ENCODE measurements at regions not wholly inside any gene's neighbourhood (a gene's known extent, or its start where the extent isn't known, plus 50 kb on each side); places are given as distances from the start of the nearest gene placed in this dataset.

DNA sequence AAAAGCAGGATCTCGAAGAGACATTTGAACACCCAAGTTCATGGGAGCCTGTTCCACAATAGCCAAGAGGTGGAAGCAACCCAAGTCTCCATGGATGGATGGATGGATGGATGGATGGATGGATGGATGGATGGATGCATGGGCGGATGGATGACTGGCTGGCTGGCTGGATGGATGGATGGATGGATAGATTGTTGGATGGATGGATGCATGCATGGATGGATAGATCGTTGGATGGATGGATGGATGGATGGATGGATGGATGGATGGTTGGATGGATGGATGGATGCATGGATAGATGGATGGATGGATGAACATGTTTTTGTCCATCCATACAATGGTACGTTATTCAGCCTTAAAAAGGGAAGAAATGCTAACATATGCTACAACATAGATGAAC lies 603.4 kb downstream of the BRD1 start:
- Histone ChIP-seq H3K4me1 (ENCODE audit: control insufficient read depth in 2 of 2, insufficient read depth in 2 of 2, low read length in 2 of 2) (no peaks in the 10 kb centered on the region), H3K27me3 (ENCODE audit: control insufficient read depth in 2 of 2, insufficient read depth in 2 of 2, low read length in 2 of 2) (no peaks in the 10 kb centered on the region), H3K4me3 (ENCODE audit: low read length in 2 of 2) (no peak overlapping the region), H3K27ac (ENCODE audit: low read depth in 2 of 2, low read length in 2 of 2) (no peak overlapping the region), H3K36me3 (ENCODE audit: control insufficient read depth in 2 of 2, insufficient read depth in 2 of 2, low read length in 2 of 2) (no peaks in the 10 kb centered on the region), H3K9ac (ENCODE audit: low read depth in 1 of 2, low read length in 2 of 2) (no peak overlapping the region), H3K9me3 (ENCODE audit: control insufficient read depth in 2 of 2, low read length in 2 of 2) (no peaks in the 10 kb centered on the region)

DNA sequence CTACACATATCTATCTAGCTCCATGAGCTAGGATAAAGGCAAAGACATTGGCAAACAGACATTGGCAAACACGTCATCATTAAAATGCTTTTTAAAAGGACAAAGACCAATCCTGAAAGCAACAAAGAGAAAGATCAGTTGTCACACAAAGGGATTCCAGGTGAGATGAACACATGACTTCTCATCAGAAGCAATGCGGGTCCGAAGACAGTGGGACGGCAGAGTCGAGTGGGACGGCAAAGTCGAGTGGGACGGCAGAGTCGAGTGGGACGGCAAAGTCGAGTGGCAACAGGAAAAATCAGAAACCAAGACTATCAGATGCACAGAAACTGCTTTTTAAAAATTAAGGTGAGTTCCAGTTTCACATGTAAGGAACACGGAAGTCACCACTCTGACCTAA lies 609.5 kb downstream of the BRD1 start:
- no peaks in the 10 kb centered on the region for H3K27me3 ChIP-seq (ENCODE audit: control insufficient read depth in 2 of 2, insufficient read depth in 2 of 2, low read length in 2 of 2)
- H3K9me3 ChIP-seq (ENCODE audit: control insufficient read depth in 2 of 2, low read length in 2 of 2): no peaks in the 10 kb centered on the region
- no peaks in the 10 kb centered on the region for H3K4me1 ChIP-seq (ENCODE audit: control insufficient read depth in 2 of 2, insufficient read depth in 2 of 2, low read length in 2 of 2)
- H3K4me3 ChIP-seq (ENCODE audit: low read length in 2 of 2): no peak overlapping the region
- no peak overlapping the region for H3K27ac ChIP-seq (ENCODE audit: low read depth in 2 of 2, low read length in 2 of 2)
- H3K36me3 ChIP-seq (ENCODE audit: control insufficient read depth in 2 of 2, insufficient read depth in 2 of 2, low read length in 2 of 2): no peaks in the 10 kb centered on the region
- H3K9ac ChIP-seq (ENCODE audit: low read depth in 1 of 2, low read length in 2 of 2): no peak overlapping the region

DNA sequence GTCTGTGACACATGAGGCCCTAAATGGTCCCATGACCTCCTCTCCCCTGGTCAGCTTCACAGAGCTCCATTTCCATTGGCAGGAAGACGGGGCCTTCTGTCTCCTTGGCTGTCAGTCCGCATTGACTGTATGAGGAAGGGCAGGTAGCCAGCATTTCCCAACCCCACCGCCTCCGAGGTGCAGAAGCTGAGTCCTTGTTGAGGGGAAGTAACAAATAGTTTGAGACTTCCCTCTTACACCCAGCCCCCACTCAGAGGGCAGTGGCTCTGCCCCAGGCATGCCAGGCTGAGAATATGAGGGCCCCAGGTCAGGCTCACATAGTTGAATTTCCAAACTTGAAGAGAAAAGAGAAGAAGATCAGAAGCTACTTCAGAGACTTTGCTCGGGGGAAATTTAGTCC lies 611.1 kb downstream of the BRD1 start:
- H3K4me1 ChIP-seq (ENCODE audit: control insufficient read depth in 2 of 2, insufficient read depth in 2 of 2, low read length in 2 of 2): no peaks in the 10 kb centered on the region
- H3K9me3 ChIP-seq (ENCODE audit: control insufficient read depth in 2 of 2, low read length in 2 of 2): no peaks in the 10 kb centered on the region
- H3K27me3 ChIP-seq (ENCODE audit: control insufficient read depth in 2 of 2, insufficient read depth in 2 of 2, low read length in 2 of 2): no peaks in the 10 kb centered on the region
- no peak overlapping the region for H3K9ac ChIP-seq (ENCODE audit: low read depth in 1 of 2, low read length in 2 of 2)
- H3K4me3 ChIP-seq (ENCODE audit: low read length in 2 of 2): no peak overlapping the region
- H3K36me3 ChIP-seq (ENCODE audit: control insufficient read depth in 2 of 2, insufficient read depth in 2 of 2, low read length in 2 of 2): no peaks in the 10 kb centered on the region
- H3K27ac ChIP-seq (ENCODE audit: low read depth in 2 of 2, low read length in 2 of 2): no peak overlapping the region

DNA sequence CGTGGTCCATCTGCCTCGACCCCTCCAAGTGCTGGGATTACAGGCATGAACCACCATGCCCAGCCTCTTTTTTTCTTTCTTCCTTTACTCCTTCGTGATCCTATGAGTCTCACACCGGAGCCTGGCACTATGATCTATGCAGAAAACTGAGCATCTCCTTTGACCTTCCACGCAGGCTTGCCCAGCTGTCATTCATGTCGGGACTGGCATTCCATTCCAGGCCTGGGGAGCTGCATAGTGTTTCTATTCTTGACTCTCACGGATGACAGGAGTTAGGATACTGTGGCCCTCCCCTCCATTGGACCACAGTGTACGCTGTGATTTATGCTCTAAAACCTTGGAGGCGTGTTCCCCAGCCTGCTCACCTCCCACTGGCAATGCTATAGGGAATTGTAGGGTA lies 611.8 kb downstream of the BRD1 start:
- H3K27me3 ChIP-seq (ENCODE audit: control insufficient read depth in 2 of 2, insufficient read depth in 2 of 2, low read length in 2 of 2): no peaks in the 10 kb centered on the region
- H3K4me3 ChIP-seq (ENCODE audit: low read length in 2 of 2): no peak overlapping the region
- no peak overlapping the region for H3K27ac ChIP-seq (ENCODE audit: low read depth in 2 of 2, low read length in 2 of 2)
- H3K9ac ChIP-seq (ENCODE audit: low read depth in 1 of 2, low read length in 2 of 2): no peak overlapping the region
- H3K36me3 ChIP-seq (ENCODE audit: control insufficient read depth in 2 of 2, insufficient read depth in 2 of 2, low read length in 2 of 2): no peaks in the 10 kb centered on the region
- H3K9me3 ChIP-seq (ENCODE audit: control insufficient read depth in 2 of 2, low read length in 2 of 2): no peaks in the 10 kb centered on the region
- H3K4me1 ChIP-seq (ENCODE audit: control insufficient read depth in 2 of 2, insufficient read depth in 2 of 2, low read length in 2 of 2): no peaks in the 10 kb centered on the region

DNA sequence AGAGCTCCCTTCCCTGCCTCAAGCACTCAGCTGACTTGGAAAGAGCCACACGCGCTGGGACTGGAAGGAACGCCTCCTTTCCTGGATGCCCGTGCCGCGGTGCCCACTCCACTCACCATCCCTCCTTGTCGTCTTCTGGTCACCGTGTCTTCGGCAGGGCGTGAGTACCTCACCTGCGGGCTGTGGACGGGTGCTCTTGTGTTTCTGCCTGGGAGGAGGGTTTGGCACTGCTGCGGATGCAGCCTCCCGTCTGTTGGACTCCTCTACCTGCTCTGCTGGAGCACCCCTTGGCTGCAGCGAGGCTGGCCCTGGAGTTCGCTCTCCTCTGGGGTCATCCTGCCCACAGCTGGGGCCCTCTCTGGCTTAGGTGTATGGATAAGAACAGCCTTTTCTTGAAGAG lies 612.7 kb downstream of the BRD1 start:
- Histone ChIP-seq H3K27ac (ENCODE audit: low read depth in 2 of 2, low read length in 2 of 2) (no peak overlapping the region), H3K36me3 (ENCODE audit: control insufficient read depth in 2 of 2, insufficient read depth in 2 of 2, low read length in 2 of 2) (no peaks in the 10 kb centered on the region)

DNA sequence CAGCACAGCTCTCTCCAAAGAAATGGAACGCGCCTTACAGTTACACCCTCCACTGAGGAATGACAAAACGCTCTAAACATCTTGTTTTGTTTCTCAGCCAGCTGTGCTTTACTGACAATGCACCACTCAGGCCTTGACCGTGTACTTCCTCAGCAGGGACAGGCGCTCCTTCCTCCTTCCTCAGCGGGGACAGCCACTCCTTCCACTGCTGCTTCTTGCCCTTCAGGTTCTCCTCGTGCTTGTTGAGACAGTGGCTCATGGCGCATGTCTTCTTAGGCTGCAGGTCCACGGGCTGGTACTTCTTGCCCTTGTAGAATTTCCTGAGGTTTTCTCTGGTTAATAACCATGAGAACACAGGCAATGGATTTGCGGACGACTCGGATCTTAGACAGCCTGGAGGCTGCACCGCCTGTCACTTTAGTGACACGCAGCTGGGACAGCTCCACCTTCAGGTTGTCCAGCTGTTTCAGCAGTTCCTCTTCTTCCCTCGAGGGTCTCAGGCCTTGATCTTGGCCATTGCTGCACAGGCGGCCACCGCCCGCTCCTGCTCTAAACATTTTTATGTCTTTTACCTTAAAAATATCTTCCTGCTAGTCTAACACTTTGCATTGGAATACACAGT lies 613.8 kb downstream of the BRD1 start:
- Histone ChIP-seq H3K9me3 (ENCODE audit: control insufficient read depth in 2 of 2, low read length in 2 of 2) (no peaks in the 10 kb centered on the region), H3K27ac (ENCODE audit: low read depth in 2 of 2, low read length in 2 of 2) (no peak overlapping the region), H3K4me1 (ENCODE audit: control insufficient read depth in 2 of 2, insufficient read depth in 2 of 2, low read length in 2 of 2) (no peaks in the 10 kb centered on the region), H3K4me3 (ENCODE audit: low read length in 2 of 2) (no peak overlapping the region), H3K36me3 (ENCODE audit: control insufficient read depth in 2 of 2, insufficient read depth in 2 of 2, low read length in 2 of 2) (no peaks in the 10 kb centered on the region), H3K27me3 (ENCODE audit: control insufficient read depth in 2 of 2, insufficient read depth in 2 of 2, low read length in 2 of 2) (no peaks in the 10 kb centered on the region), H3K9ac (ENCODE audit: low read depth in 1 of 2, low read length in 2 of 2) (no peak overlapping the region)

More for the DNA sequence above, 612.7 kb downstream of the BRD1 start:
- Histone ChIP-seq H3K27me3 (ENCODE audit: control insufficient read depth in 2 of 2, insufficient read depth in 2 of 2, low read length in 2 of 2) (no peaks in the 10 kb centered on the region), H3K9me3 (ENCODE audit: control insufficient read depth in 2 of 2, low read length in 2 of 2) (no peaks in the 10 kb centered on the region), H3K4me3 (ENCODE audit: low read length in 2 of 2) (no peak overlapping the region), H3K9ac (ENCODE audit: low read depth in 1 of 2, low read length in 2 of 2) (no peak overlapping the region), H3K4me1 (ENCODE audit: control insufficient read depth in 2 of 2, insufficient read depth in 2 of 2, low read length in 2 of 2) (no peaks in the 10 kb centered on the region)

DNA sequence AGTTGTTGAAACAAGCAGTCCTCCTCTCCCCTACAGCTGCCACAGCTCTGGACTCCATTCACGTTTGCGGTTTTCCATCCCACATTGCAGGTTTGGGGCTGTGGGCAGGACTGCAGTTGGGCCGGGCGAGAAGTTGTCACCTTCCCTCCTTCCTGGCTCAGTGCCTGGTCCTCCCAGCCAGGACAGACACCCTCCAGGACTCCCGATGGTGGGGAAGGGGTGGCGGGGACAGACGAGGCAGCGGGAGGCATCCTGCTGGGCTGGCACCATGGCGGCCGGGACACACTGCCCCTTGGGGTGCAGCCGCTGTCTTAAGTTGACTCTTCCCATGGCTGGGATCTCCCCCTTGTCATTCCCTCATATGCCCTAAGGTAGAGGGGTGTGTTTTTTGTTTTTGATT lies 615.2 kb downstream of the BRD1 start:
- Histone ChIP-seq H3K4me3 (ENCODE audit: low read length in 2 of 2) (no peak overlapping the region), H3K36me3 (ENCODE audit: control insufficient read depth in 2 of 2, insufficient read depth in 2 of 2, low read length in 2 of 2) (no peaks in the 10 kb centered on the region), H3K27me3 (ENCODE audit: control insufficient read depth in 2 of 2, insufficient read depth in 2 of 2, low read length in 2 of 2) (no peaks in the 10 kb centered on the region), H3K4me1 (ENCODE audit: control insufficient read depth in 2 of 2, insufficient read depth in 2 of 2, low read length in 2 of 2) (no peaks in the 10 kb centered on the region), H3K9ac (ENCODE audit: low read depth in 1 of 2, low read length in 2 of 2) (no peak overlapping the region), H3K9me3 (ENCODE audit: control insufficient read depth in 2 of 2, low read length in 2 of 2) (no peaks in the 10 kb centered on the region), H3K27ac (ENCODE audit: low read depth in 2 of 2, low read length in 2 of 2) (no peak overlapping the region)

DNA sequence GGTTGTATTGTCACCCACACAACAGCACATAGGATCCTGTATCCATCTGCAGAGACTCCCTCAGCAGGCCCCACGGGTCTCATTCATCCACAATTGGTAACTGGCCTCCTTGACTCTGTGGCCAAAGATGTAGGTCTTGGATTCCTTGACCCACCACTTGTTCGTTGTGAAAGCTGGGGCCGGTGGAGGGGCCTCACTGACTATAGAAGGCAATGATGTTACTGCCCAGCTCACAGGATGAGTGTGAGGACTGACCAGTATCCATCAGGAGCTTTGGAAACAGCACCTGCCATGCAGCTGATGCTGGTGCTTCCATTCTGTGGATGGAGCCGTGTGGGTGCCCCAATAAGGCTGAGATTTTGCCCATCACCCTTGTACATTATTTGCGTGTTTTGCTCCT lies 615.7 kb downstream of the BRD1 start:
- H3K9ac ChIP-seq (ENCODE audit: low read depth in 1 of 2, low read length in 2 of 2): no peak overlapping the region
- H3K9me3 ChIP-seq (ENCODE audit: control insufficient read depth in 2 of 2, low read length in 2 of 2): no peaks in the 10 kb centered on the region
- no peaks in the 10 kb centered on the region for H3K36me3 ChIP-seq (ENCODE audit: control insufficient read depth in 2 of 2, insufficient read depth in 2 of 2, low read length in 2 of 2)
- H3K27ac ChIP-seq (ENCODE audit: low read depth in 2 of 2, low read length in 2 of 2): no peak overlapping the region
- H3K27me3 ChIP-seq (ENCODE audit: control insufficient read depth in 2 of 2, insufficient read depth in 2 of 2, low read length in 2 of 2): no peaks in the 10 kb centered on the region
- H3K4me1 ChIP-seq (ENCODE audit: control insufficient read depth in 2 of 2, insufficient read depth in 2 of 2, low read length in 2 of 2): no peaks in the 10 kb centered on the region
- no peak overlapping the region for H3K4me3 ChIP-seq (ENCODE audit: low read length in 2 of 2)

DNA sequence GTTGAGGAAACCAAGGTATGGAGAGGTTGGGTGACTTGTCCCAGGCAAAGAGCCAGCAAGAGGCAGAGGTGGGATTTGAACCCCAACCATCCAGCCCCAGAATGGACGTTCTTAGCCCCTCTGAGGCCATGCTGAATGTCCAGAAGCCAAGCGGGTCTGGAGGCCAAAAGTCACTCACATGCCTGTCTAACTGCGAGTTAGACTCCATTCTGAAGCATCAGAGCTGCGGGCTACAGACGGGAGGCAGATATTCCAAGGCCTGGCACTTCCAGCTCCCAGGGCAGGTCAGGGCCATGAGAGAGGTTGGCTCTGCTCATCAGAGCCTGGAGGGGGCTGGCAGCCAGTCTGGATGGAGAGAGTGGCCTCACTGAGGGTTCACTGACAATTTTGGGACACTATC lies 616.5 kb downstream of the BRD1 start:
- no peaks in the 10 kb centered on the region for H3K36me3 ChIP-seq (ENCODE audit: control insufficient read depth in 2 of 2, insufficient read depth in 2 of 2, low read length in 2 of 2)
- H3K9ac ChIP-seq (ENCODE audit: low read depth in 1 of 2, low read length in 2 of 2): no peak overlapping the region
- no peak overlapping the region for H3K4me3 ChIP-seq (ENCODE audit: low read length in 2 of 2)
- no peak overlapping the region for H3K27ac ChIP-seq (ENCODE audit: low read depth in 2 of 2, low read length in 2 of 2)
- H3K4me1 ChIP-seq (ENCODE audit: control insufficient read depth in 2 of 2, insufficient read depth in 2 of 2, low read length in 2 of 2): no peaks in the 10 kb centered on the region
- no peaks in the 10 kb centered on the region for H3K9me3 ChIP-seq (ENCODE audit: control insufficient read depth in 2 of 2, low read length in 2 of 2)
- no peaks in the 10 kb centered on the region for H3K27me3 ChIP-seq (ENCODE audit: control insufficient read depth in 2 of 2, insufficient read depth in 2 of 2, low read length in 2 of 2)

DNA sequence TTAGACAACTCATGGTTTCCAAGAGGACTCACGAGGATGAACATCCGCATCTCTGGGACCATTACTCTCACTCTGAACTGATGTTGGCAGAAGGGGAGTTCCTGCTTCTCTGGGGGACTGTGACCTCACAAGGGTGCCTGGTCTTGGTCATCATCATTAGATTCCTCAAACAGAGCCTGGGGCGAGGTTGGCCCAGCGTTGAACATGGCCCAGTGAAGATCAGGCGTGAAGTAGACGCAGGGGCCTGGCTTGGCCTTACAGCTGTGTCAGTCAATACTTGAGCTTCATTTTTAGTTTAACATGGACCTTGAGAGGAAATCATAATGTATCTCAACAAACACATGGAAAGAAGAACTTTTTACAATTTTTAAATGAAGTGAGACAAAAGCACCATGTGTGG lies 617.1 kb downstream of the BRD1 start:
- Histone ChIP-seq H3K27me3 (ENCODE audit: control insufficient read depth in 2 of 2, insufficient read depth in 2 of 2, low read length in 2 of 2) (no peaks in the 10 kb centered on the region), H3K9me3 (ENCODE audit: control insufficient read depth in 2 of 2, low read length in 2 of 2) (no peaks in the 10 kb centered on the region), H3K36me3 (ENCODE audit: control insufficient read depth in 2 of 2, insufficient read depth in 2 of 2, low read length in 2 of 2) (no peaks in the 10 kb centered on the region), H3K4me3 (ENCODE audit: low read length in 2 of 2) (no peak overlapping the region), H3K4me1 (ENCODE audit: control insufficient read depth in 2 of 2, insufficient read depth in 2 of 2, low read length in 2 of 2) (no peaks in the 10 kb centered on the region), H3K9ac (ENCODE audit: low read depth in 1 of 2, low read length in 2 of 2) (no peak overlapping the region), H3K27ac (ENCODE audit: low read depth in 2 of 2, low read length in 2 of 2) (no peak overlapping the region)
